Mesendoderm (in vitro differentiated cells): ENCODE measurements at regions not wholly inside any gene's neighbourhood (a gene's known extent, or its start where the extent isn't known, plus 50 kb on each side); places are given as distances from the start of the nearest gene placed in this dataset.

Experiments
- DNase-seq: peaks from one replicate; pipeline ENCODE4 v3.0.0; 2013
- H2AK5ac ChIP-seq: 2 replicates; pipeline ENCODE4 v1.6.1; 2013; ENCODE audit warnings: low read length, inconsistent platforms
- H2BK120ac ChIP-seq: 2 replicates; pipeline ENCODE4 v1.6.1; 2013; ENCODE audit warnings: low read depth, mild to moderate bottlenecking, low read length, moderate library complexity, mixed read lengths
- H2BK15ac ChIP-seq: replicated peaks from 2 replicates; pipeline ENCODE4 v1.6.1; 2013; ENCODE audit warnings: low read depth, mild to moderate bottlenecking, moderate library complexity
- H2BK5ac ChIP-seq: 2 replicates; pipeline ENCODE4 v1.6.1; 2013; ENCODE audit warnings: low read length, inconsistent platforms
- H3K18ac ChIP-seq: 2 replicates; pipeline ENCODE4 v1.6.1; 2013; ENCODE audit warnings: mild to moderate bottlenecking, low read length, mixed read lengths
- H3K23ac ChIP-seq: one replicate; pipeline ENCODE4 v1.6.1; 2013; ENCODE audit warnings: low read length
- H3K27ac ChIP-seq: 2 replicates; pipeline ENCODE4 v1.5.1; 2013; ENCODE audit warnings: low read depth, mild to moderate bottlenecking, inconsistent platforms, low read length, moderate library complexity
- H3K27me3 ChIP-seq: 2 replicates; pipeline ENCODE4 v1.6.1; 2013; ENCODE audit warnings: low read length, control low read depth, mild to moderate bottlenecking, inconsistent platforms; ENCODE audit not compliant: insufficient read depth, poor library complexity
- H3K36me3 ChIP-seq: 2 replicates; pipeline ENCODE4 v1.6.1; 2013; ENCODE audit warnings: low read length, inconsistent platforms; ENCODE audit not compliant: control insufficient read depth, insufficient read depth
- H3K4ac ChIP-seq: one replicate; pipeline ENCODE4 v1.6.1; 2013; ENCODE audit warnings: low read depth, mild to moderate bottlenecking, low read length, moderate library complexity
- H3K4me1 ChIP-seq: 2 replicates; pipeline ENCODE4 v1.6.1; 2013; ENCODE audit warnings: low read depth, low read length, inconsistent platforms; ENCODE audit not compliant: control insufficient read depth
- H3K4me2 ChIP-seq: 2 replicates; pipeline ENCODE4 v1.6.1; 2013; ENCODE audit warnings: low read length
- H3K4me3 ChIP-seq: 2 replicates; pipeline ENCODE4 v1.5.1; 2013; ENCODE audit warnings: mild to moderate bottlenecking, low read length
- H3K56ac ChIP-seq: one replicate; pipeline ENCODE4 v1.6.1; 2013; ENCODE audit warnings: low read length
- H3K79me1 ChIP-seq: 2 replicates; pipeline ENCODE4 v1.6.1; 2013; ENCODE audit warnings: low read length, inconsistent platforms
- H3K79me2 ChIP-seq: 2 replicates; pipeline ENCODE4 v1.6.1; 2013; ENCODE audit warnings: mild to moderate bottlenecking, low read length; ENCODE audit not compliant: control insufficient read depth, insufficient read depth
- H3K9ac ChIP-seq: 2 replicates; pipeline ENCODE4 v1.6.1; 2013; ENCODE audit warnings: low read length, inconsistent platforms
- H4K5ac ChIP-seq: one replicate; pipeline ENCODE4 v1.6.1; 2013; ENCODE audit warnings: low read length
- H4K8ac ChIP-seq: one replicate; pipeline ENCODE4 v1.6.1; 2013; ENCODE audit warnings: low read depth, mild to moderate bottlenecking, control low read depth, low read length, moderate library complexity
- WGBS: extraction: QIAGEN DNeasy Blood & Tissue Kit; methylation state at CpG from one replicate; pipeline ENCODE4 v1.1.7; 2013; ENCODE audit warnings: low lambda C conversion rate, missing lambda C conversion rate; ENCODE audit not compliant: insufficient coverage; ENCODE audit errors: extremely low coverage; 5-methylcytosine and 5-hydroxymethylcytosine counted together

GRCh38 chr20:54293526-54293925, 85.6 kb downstream of the PFDN4 start:
- H3K18ac ChIP-seq = no peak overlapping the region
- H3K4ac ChIP-seq = no peak overlapping the region
- H4K8ac ChIP-seq = no peak overlapping the region
- no peak overlapping the region for H3K27ac ChIP-seq
- H4K5ac ChIP-seq = no peak overlapping the region
- no peak overlapping the region for H3K9ac ChIP-seq
- no peak overlapping the region for H3K56ac ChIP-seq
- no peak for DNase-seq
- no CpG with 5 or more reads among the region's 2 CpGs for WGBS
- H3K36me3 ChIP-seq = no peaks in the 10 kb centered on the region
- no peaks in the 10 kb centered on the region for H3K79me1 ChIP-seq
- no peak overlapping the region for H2BK15ac ChIP-seq
- H2BK120ac ChIP-seq = no peak overlapping the region
- no peaks in the 10 kb centered on the region for H3K79me2 ChIP-seq
- no peaks in the 10 kb centered on the region for H3K27me3 ChIP-seq
- H2AK5ac ChIP-seq = no peak overlapping the region
- H3K23ac ChIP-seq = no peak overlapping the region
- H2BK5ac ChIP-seq = no peak overlapping the region
- no peaks in the 10 kb centered on the region for H3K4me1 ChIP-seq
- no peak overlapping the region for H3K4me2 ChIP-seq
- no peak overlapping the region for H3K4me3 ChIP-seq

GRCh38 chr20:54294094-54294493, 86.2 kb downstream of the PFDN4 start:
- no peak overlapping the region for H3K18ac ChIP-seq

GRCh38 chr20:54295686-54296085, 87.8 kb downstream of the PFDN4 start:
- no peaks in the 10 kb centered on the region for H3K4me1 ChIP-seq
- no peak overlapping the region for H2BK15ac ChIP-seq
- H3K27me3 ChIP-seq = no peaks in the 10 kb centered on the region
- no peak overlapping the region for H3K4ac ChIP-seq
- no peaks in the 10 kb centered on the region for H3K79me2 ChIP-seq
- no peak overlapping the region for H4K5ac ChIP-seq
- H2BK120ac ChIP-seq = no peak overlapping the region
- no peak overlapping the region for H3K18ac ChIP-seq
- H3K27ac ChIP-seq = no peak overlapping the region
- H3K23ac ChIP-seq = no peak overlapping the region
- H3K79me1 ChIP-seq = no peaks in the 10 kb centered on the region
- H4K8ac ChIP-seq = no peak overlapping the region
- H3K56ac ChIP-seq = no peak overlapping the region
- WGBS = no CpG with 5 or more reads among the region's 1 CpG
- H2AK5ac ChIP-seq = no peak overlapping the region
- no peaks in the 10 kb centered on the region for H3K36me3 ChIP-seq
- H2BK5ac ChIP-seq = no peak overlapping the region
- H3K4me2 ChIP-seq = no peak overlapping the region
- no peak for DNase-seq
- H3K9ac ChIP-seq = no peak overlapping the region
- H3K4me3 ChIP-seq = no peak overlapping the region

More at GRCh38 chr20:54294094-54294493, 86.2 kb downstream of the PFDN4 start:
- no peak overlapping the region for H2BK120ac ChIP-seq
- no peak overlapping the region for H4K8ac ChIP-seq
- no peak overlapping the region for H3K9ac ChIP-seq
- H2BK15ac ChIP-seq = no peak overlapping the region
- no peak overlapping the region for H2AK5ac ChIP-seq
- WGBS = no CpG with 5 or more reads among the region's 2 CpGs
- H2BK5ac ChIP-seq = no peak overlapping the region
- no peaks in the 10 kb centered on the region for H3K36me3 ChIP-seq
- H3K4me2 ChIP-seq = no peak overlapping the region
- no peak overlapping the region for H3K56ac ChIP-seq
- no peak overlapping the region for H4K5ac ChIP-seq
- H3K27ac ChIP-seq = no peak overlapping the region
- no peak for DNase-seq
- no peak overlapping the region for H3K4me3 ChIP-seq
- H3K23ac ChIP-seq = no peak overlapping the region
- H3K79me1 ChIP-seq = no peaks in the 10 kb centered on the region
- no peaks in the 10 kb centered on the region for H3K79me2 ChIP-seq
- H3K27me3 ChIP-seq = no peaks in the 10 kb centered on the region
- H3K4ac ChIP-seq = no peak overlapping the region
- H3K4me1 ChIP-seq = no peaks in the 10 kb centered on the region

- Histone ChIP-seq H3K4me3 (no peak overlapping the region), H2BK120ac (no peak overlapping the region), H4K8ac (no peak overlapping the region), H2AK5ac (no peak overlapping the region), H3K9ac (no peak overlapping the region), H2BK15ac (no peak overlapping the region), H2BK5ac (no peak overlapping the region), H3K27ac (no peak overlapping the region), H4K5ac (no peak overlapping the region), H3K4ac (no peak overlapping the region), H3K4me2 (no peak overlapping the region), H3K56ac (no peak overlapping the region), H3K79me1 (no peaks in the 10 kb centered on the region), H3K79me2 (no peaks in the 10 kb centered on the region), H3K18ac (no peak overlapping the region), H3K36me3 (no peaks in the 10 kb centered on the region), H3K27me3 (no peaks in the 10 kb centered on the region), H3K4me1 (no peaks in the 10 kb centered on the region), H3K23ac (no peak overlapping the region)
- no peak for DNase-seq
- no CpG with 5 or more reads among the region's 7 CpGs for WGBS
Measured at GRCh38 chr20:54305421-54305820, 97.5 kb downstream of the PFDN4 start.

GRCh38 chr20:54306985-54307710, 99.3 kb downstream of the PFDN4 start:
- Histone ChIP-seq H2AK5ac (no peak overlapping the region), H3K18ac (no peak overlapping the region), H4K5ac (no peak overlapping the region), H3K36me3 (no peaks in the 10 kb centered on the region), H3K23ac (no peak overlapping the region), H3K79me1 (no peaks in the 10 kb centered on the region), H2BK5ac (no peak overlapping the region), H3K27me3 (no peaks in the 10 kb centered on the region), H3K9ac (no peak overlapping the region), H3K4ac (no peak overlapping the region), H4K8ac (no peak overlapping the region), H3K56ac (no peak overlapping the region), H2BK120ac (no peak overlapping the region), H3K4me3 (no peak overlapping the region), H3K27ac (no peak overlapping the region), H2BK15ac (no peak overlapping the region), H3K79me2 (no peaks in the 10 kb centered on the region), H3K4me1 (no peaks in the 10 kb centered on the region), H3K4me2 (no peak overlapping the region)
- no CpG with 5 or more reads among the region's 6 CpGs for WGBS
- no peak for DNase-seq

- Histone ChIP-seq H3K56ac (no peak overlapping the region), H3K4me1 (no peaks in the 10 kb centered on the region), H3K4me3 (no peak overlapping the region), H3K79me1 (no peaks in the 10 kb centered on the region), H4K5ac (no peak overlapping the region), H3K27ac (no peak overlapping the region), H2AK5ac (no peak overlapping the region), H2BK5ac (no peak overlapping the region), H3K27me3 (no peaks in the 10 kb centered on the region), H3K9ac (no peak overlapping the region), H2BK15ac (no peak overlapping the region), H3K18ac (no peak overlapping the region), H3K23ac (no peak overlapping the region), H4K8ac (no peak overlapping the region), H3K36me3 (no peaks in the 10 kb centered on the region), H2BK120ac (no peak overlapping the region), H3K4me2 (no peak overlapping the region), H3K79me2 (no peaks in the 10 kb centered on the region), H3K4ac (no peak overlapping the region)
- no CpG with 5 or more reads among the region's 4 CpGs for WGBS
- no peak for DNase-seq
Measured at GRCh38 chr20:54308804-54309203, 100.9 kb downstream of the PFDN4 start.
